ENCODE measurements at regions not wholly inside any gene's neighbourhood (a gene's known extent, or its start where the extent isn't known, plus 50 kb on each side); places are given as distances from the start of the nearest gene placed in this dataset.
"Not testable (repeated sequence)": the region's sequence is repeated elsewhere in the genome, so short reads cannot be mapped to it uniquely, and the experiment has no call there.

DNA sequence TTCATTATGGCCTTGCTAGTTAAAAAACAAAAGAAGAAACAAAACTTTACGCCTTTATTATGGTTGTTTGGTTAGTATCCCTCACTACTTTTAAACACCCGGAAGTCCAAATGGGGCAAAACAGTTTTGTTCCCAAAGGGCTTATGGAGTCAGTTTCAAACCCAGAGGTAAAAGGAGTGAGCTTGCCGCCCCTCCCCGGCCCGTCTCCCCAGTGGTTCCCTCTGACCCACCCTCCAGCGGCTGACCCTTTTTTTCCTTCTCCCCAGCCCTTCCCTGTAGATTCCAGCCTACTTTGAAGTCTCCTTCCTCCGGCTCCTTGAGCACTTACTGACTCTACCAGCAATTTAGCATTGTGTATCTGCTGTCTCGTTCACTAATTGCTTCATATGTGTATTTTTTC, 209.2 kb downstream of the ICOS start:
- Histone ChIP-seq H3K4me3 (ENCODE audit: insufficient read depth, low read length, poor library complexity, severe bottlenecking) (no peak overlapping the region), H3K9ac (ENCODE audit: low read length) (no peak overlapping the region), H3K9me2 (replicated peaks; ENCODE audit: insufficient read depth, low read length) (no peaks in the 10 kb centered on the region), H4K20me1 (ENCODE audit: low read depth, low read length) (no peaks in the 10 kb centered on the region), H3K79me2 (ENCODE audit: insufficient read depth, low read length) (no peaks in the 10 kb centered on the region), H3K36me3 (ENCODE audit: low read length) (no peaks in the 10 kb centered on the region), H3K9me3 (ENCODE audit: insufficient read depth, low read length) (no peaks in the 10 kb centered on the region), H3F3A (ENCODE audit: insufficient read depth) (no peaks in the 10 kb centered on the region), H3K27me3 (ENCODE audit: low read length) (no peaks in the 10 kb centered on the region), H2AFZ (ENCODE audit: low read depth, low read length, severe bottlenecking) (peak overlapping the region; percentile 8), H3K27ac (ENCODE audit: low read depth, low read length) (no peak overlapping the region), H3K4me2 (ENCODE audit: low read depth, low read length, poor library complexity, severe bottlenecking) (peak overlapping the region; percentile 31)
- TF ChIP-seq EZH2phosphoT487 (conservative IDR thresholded peaks at IDR 0.05; ENCODE audit: low read length): no peak
- TF ChIP-seq, protein P1, sequence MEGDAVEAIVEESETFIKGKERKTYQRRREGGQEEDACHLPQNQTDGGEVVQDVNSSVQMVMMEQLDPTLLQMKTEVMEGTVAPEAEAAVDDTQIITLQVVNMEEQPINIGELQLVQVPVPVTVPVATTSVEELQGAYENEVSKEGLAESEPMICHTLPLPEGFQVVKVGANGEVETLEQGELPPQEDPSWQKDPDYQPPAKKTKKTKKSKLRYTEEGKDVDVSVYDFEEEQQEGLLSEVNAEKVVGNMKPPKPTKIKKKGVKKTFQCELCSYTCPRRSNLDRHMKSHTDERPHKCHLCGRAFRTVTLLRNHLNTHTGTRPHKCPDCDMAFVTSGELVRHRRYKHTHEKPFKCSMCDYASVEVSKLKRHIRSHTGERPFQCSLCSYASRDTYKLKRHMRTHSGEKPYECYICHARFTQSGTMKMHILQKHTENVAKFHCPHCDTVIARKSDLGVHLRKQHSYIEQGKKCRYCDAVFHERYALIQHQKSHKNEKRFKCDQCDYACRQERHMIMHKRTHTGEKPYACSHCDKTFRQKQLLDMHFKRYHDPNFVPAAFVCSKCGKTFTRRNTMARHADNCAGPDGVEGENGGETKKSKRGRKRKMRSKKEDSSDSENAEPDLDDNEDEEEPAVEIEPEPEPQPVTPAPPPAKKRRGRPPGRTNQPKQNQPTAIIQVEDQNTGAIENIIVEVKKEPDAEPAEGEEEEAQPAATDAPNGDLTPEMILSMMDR (IDR thresholded peaks at IDR 0.05; ENCODE audit: insufficient read depth, low read length, poor library complexity, severe bottlenecking): no peak

GRCh38 chr2:204147040-204147439, 210.5 kb downstream of the ICOS start:
- H3K9me2 ChIP-seq (replicated peaks; ENCODE audit: insufficient read depth, low read length); H2AFZ ChIP-seq (ENCODE audit: low read depth, low read length, severe bottlenecking); H3K9me3 ChIP-seq (ENCODE audit: insufficient read depth, low read length); H3K9ac ChIP-seq (ENCODE audit: low read length); H3K27ac ChIP-seq (ENCODE audit: low read depth, low read length); H3F3A ChIP-seq (ENCODE audit: insufficient read depth); H4K20me1 ChIP-seq (ENCODE audit: low read depth, low read length); H3K79me2 ChIP-seq (ENCODE audit: insufficient read depth, low read length); H3K4me2 ChIP-seq (ENCODE audit: low read depth, low read length, poor library complexity, severe bottlenecking); H3K4me3 ChIP-seq (ENCODE audit: insufficient read depth, low read length, poor library complexity, severe bottlenecking); H3K36me3 ChIP-seq (ENCODE audit: low read length); H3K27me3 ChIP-seq (ENCODE audit: low read length): not testable (repeated sequence)

- Histone ChIP-seq H3K4me3 (ENCODE audit: insufficient read depth, low read length, poor library complexity, severe bottlenecking) (no peak overlapping the region), H2AFZ (ENCODE audit: low read depth, low read length, severe bottlenecking) (no peak overlapping the region), H3K79me2 (ENCODE audit: insufficient read depth, low read length) (no peaks in the 10 kb centered on the region), H3F3A (ENCODE audit: insufficient read depth) (no peaks in the 10 kb centered on the region), H3K9me3 (ENCODE audit: insufficient read depth, low read length) (no peaks in the 10 kb centered on the region), H3K27ac (ENCODE audit: low read depth, low read length) (no peak overlapping the region), H3K9ac (ENCODE audit: low read length) (no peak overlapping the region), H3K4me2 (ENCODE audit: low read depth, low read length, poor library complexity, severe bottlenecking) (no peak overlapping the region), H3K9me2 (replicated peaks; ENCODE audit: insufficient read depth, low read length) (no peaks in the 10 kb centered on the region), H3K36me3 (ENCODE audit: low read length) (no peaks in the 10 kb centered on the region), H3K27me3 (ENCODE audit: low read length) (no peaks in the 10 kb centered on the region), H4K20me1 (ENCODE audit: low read depth, low read length) (no peaks in the 10 kb centered on the region)
- TF ChIP-seq EZH2phosphoT487 (conservative IDR thresholded peaks at IDR 0.05; ENCODE audit: low read length): no peak
- TF ChIP-seq, protein P1 (IDR thresholded peaks at IDR 0.05; ENCODE audit: insufficient read depth, low read length, poor library complexity, severe bottlenecking): no peak
Observed at GRCh38 chr2:204150721-204151120, 214.2 kb downstream of the ICOS start.

DNA sequence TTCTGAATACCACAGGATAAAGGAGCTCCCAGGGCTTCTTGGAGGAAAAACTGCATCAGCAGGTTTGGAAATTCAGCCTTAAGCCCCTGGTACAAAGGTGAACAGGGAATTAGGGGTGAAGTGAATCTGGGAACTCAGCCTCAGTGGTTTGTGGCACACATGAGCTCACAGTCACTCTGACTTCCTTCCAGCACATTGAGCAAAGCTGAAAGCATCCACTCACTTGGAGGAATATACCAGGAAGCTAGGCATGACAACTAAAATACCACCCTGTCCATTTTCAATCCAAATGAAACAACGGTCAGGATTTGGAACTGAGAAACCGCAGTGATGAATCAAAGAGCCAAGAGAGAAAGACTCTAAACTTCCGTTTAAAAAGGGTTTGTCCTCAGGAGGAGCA, 216.1 kb downstream of the ICOS start:
- Histone ChIP-seq H2AFZ (ENCODE audit: low read depth, low read length, severe bottlenecking) (no peak overlapping the region), H4K20me1 (ENCODE audit: low read depth, low read length) (no peaks in the 10 kb centered on the region), H3K4me3 (ENCODE audit: insufficient read depth, low read length, poor library complexity, severe bottlenecking) (no peak overlapping the region), H3K9me3 (ENCODE audit: insufficient read depth, low read length) (no peaks in the 10 kb centered on the region), H3K4me2 (ENCODE audit: low read depth, low read length, poor library complexity, severe bottlenecking) (no peak overlapping the region), H3K9me2 (replicated peaks; ENCODE audit: insufficient read depth, low read length) (no peaks in the 10 kb centered on the region), H3K79me2 (ENCODE audit: insufficient read depth, low read length) (no peaks in the 10 kb centered on the region), H3F3A (ENCODE audit: insufficient read depth) (no peaks in the 10 kb centered on the region), H3K9ac (ENCODE audit: low read length) (no peak overlapping the region), H3K27me3 (ENCODE audit: low read length) (no peaks in the 10 kb centered on the region), H3K27ac (ENCODE audit: low read depth, low read length) (no peak overlapping the region), H3K36me3 (ENCODE audit: low read length) (no peaks in the 10 kb centered on the region)
- TF ChIP-seq, protein P1 (IDR thresholded peaks at IDR 0.05; ENCODE audit: insufficient read depth, low read length, poor library complexity, severe bottlenecking): no peak
- no peak for TF ChIP-seq EZH2phosphoT487 (conservative IDR thresholded peaks at IDR 0.05; ENCODE audit: low read length)
